Naive thymus-derived CD4-positive, alpha-beta T cell (primary cell): ENCODE measurements at regions not wholly inside any gene's neighbourhood (a gene's known extent, or its start where the extent isn't known, plus 50 kb on each side); places are given as distances from the start of the nearest gene placed in this dataset.

Experiments used
- ATAC-seq: fragments of 150-1000 bp; cut with Tn5 transposase; 2 replicates; pipeline ENCODE4 v1.10.0; 2021; ENCODE audit warnings: mild to moderate bottlenecking, moderate library complexity
- CTCF ChIA-PET: fragments of 350-600 bp; sonication (Branson Sonifier 250); formaldehyde crosslinking; loops from one replicate; lab custom pipeline; 2021; ENCODE audit warnings: antibody characterized with exemption; lab: Charles Lee
- POLR2A ChIA-PET: fragments of 350-600 bp; sonication (Branson Sonifier 250); formaldehyde crosslinking; loops from one replicate; lab custom pipeline; 2021; ENCODE audit warnings: antibody characterized with exemption, inconsistent platforms; lab: Charles Lee
- DNase-seq, 9 donors: peaks; one replicate each; pipeline versions ENCODE4 v3.0.0 to v3.0.0-alpha.2; 2020 to 2022; ENCODE audit warnings: mixed read lengths in 1 of 9
- H3K27ac ChIP-seq: one replicate; pipeline ENCODE4 v1.7.0; 2013; ENCODE audit warnings: mild to moderate bottlenecking, low read depth, low read length, moderate library complexity
- H3K27me3 ChIP-seq, 2 donors: one replicate each; pipeline ENCODE4 v1.7.0; 2013; ENCODE audit warnings: low read length in 2 of 2, mild to moderate bottlenecking in 2 of 2, moderate library complexity in 2 of 2; ENCODE audit not compliant: control insufficient read depth in 2 of 2, insufficient read depth in 2 of 2
- H3K36me3 ChIP-seq, 3 experiments: 1 replicate in 2 of 3; 2 replicates in 1 of 3; pipeline ENCODE4 v1.7.0; 2013; ENCODE audit warnings: low read length in 3 of 3, mild to moderate bottlenecking in 3 of 3, moderate library complexity in 1 of 3; ENCODE audit not compliant: insufficient read depth in 3 of 3, control insufficient read depth in 2 of 3
- H3K4me1 ChIP-seq, 2 donors: one replicate each; pipeline ENCODE4 v1.7.0; 2013; ENCODE audit warnings: low read length in 2 of 2, mild to moderate bottlenecking in 2 of 2, moderate library complexity in 1 of 2; ENCODE audit not compliant: control insufficient read depth in 2 of 2, insufficient read depth in 2 of 2
- H3K4me3 ChIP-seq: 2 replicates; pipeline ENCODE4 v1.7.0; 2013; ENCODE audit warnings: mild to moderate bottlenecking, low read length
- H3K9me3 ChIP-seq, 3 experiments: 1 replicate in 2 of 3; 2 replicates in 1 of 3; pipeline ENCODE4 v1.7.0; 2013; ENCODE audit warnings: low read length in 3 of 3; ENCODE audit not compliant: control insufficient read depth in 2 of 3
- H3K27ac Mint-ChIP-seq, 9 donors: one replicate each; pipeline ENCODE4 v1.8.0; 2020 to 2022; ENCODE audit warnings: mixed read lengths in 9 of 9, mild to moderate bottlenecking in 8 of 9, moderate library complexity in 5 of 9, inconsistent platforms in 2 of 9
- H3K27me3 Mint-ChIP-seq, 5 donors: one replicate each; pipeline ENCODE4 v1.8.0; 2021 to 2022; ENCODE audit warnings: mixed read lengths in 5 of 5, mild to moderate bottlenecking in 1 of 5
- H3K36me3 Mint-ChIP-seq, 5 donors: one replicate each; pipeline ENCODE4 v1.8.0; 2020 to 2022; ENCODE audit warnings: mixed read lengths in 5 of 5, mild to moderate bottlenecking in 3 of 5, inconsistent platforms in 1 of 5
- H3K4me1 Mint-ChIP-seq, 7 donors: one replicate each; pipeline ENCODE4 v1.8.0; 2020 to 2022; ENCODE audit warnings: mixed read lengths in 7 of 7, mild to moderate bottlenecking in 3 of 7, inconsistent platforms in 1 of 7
- H3K4me3 Mint-ChIP-seq, 10 donors: one replicate each; pipeline ENCODE4 v1.8.0; 2020 to 2022; ENCODE audit warnings: mild to moderate bottlenecking in 10 of 10, mixed read lengths in 10 of 10, moderate library complexity in 6 of 10, inconsistent platforms in 2 of 10
- H3K9me3 Mint-ChIP-seq, 11 donors: one replicate each; pipeline ENCODE4 v1.8.0; 2020 to 2022; ENCODE audit warnings: mixed read lengths in 11 of 11, mild to moderate bottlenecking in 4 of 11, inconsistent platforms in 1 of 11, moderate library complexity in 1 of 11
- intact Hi-C, 2 donors: fragments of 100-400 bp; cut with micrococcal nuclease; formaldehyde crosslinking; loops; one replicate each; pipeline ENCODE4 v1.15.1; 2023

DNA sequence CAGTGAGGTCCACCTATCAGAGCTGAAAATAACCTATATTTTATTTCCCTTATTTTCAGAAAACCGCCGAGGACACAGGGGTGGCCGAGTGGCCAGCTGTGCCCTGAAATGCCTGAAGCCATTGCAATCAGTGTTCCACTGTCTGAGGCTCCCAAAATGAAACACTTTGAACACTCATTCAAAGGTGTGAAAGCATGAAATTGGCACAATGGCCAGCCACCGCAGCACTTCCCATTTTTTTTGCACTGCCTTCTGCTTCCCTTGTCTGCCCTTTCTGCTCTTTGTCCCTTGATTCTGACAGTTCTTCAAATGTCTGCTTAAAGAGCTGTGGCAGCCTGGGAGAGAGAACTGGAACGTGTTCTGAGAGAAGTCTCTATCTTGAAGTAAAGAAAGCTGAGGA lies 1127.5 kb upstream of the CELF4 start:
- H3K4me1 Mint-ChIP-seq = no peaks in the 10 kb centered on the region
- Histone ChIP-seq H3K9me3 (no peaks in the 10 kb centered on the region), H3K27ac (no peak overlapping the region), H3K27me3 (no peaks in the 10 kb centered on the region), H3K4me1 (no peaks in the 10 kb centered on the region), H3K36me3 (no peaks in the 10 kb centered on the region), H3K4me3 (no peak overlapping the region)
- CTCF ChIA-PET = no interaction called here
- H3K36me3 Mint-ChIP-seq = no peaks in the 10 kb centered on the region
- DNase-seq (no peak), ATAC-seq (no peak)
- intact Hi-C loops = no loop called here
- H3K27me3 Mint-ChIP-seq = no peaks in the 10 kb centered on the region
- H3K27ac Mint-ChIP-seq = no peak overlapping the region
- no peak overlapping the region for H3K4me3 Mint-ChIP-seq
- POLR2A ChIA-PET = interaction anchor here (0.8 kb wide), 1 partner anchor 29 kb away, joined by 3 read pairs; no protein-coding TSS in a partner anchor
- H3K9me3 Mint-ChIP-seq = peaks cover 0 to 7% (median 0%) of the 10 kb centered on the region in 11 donors

DNA sequence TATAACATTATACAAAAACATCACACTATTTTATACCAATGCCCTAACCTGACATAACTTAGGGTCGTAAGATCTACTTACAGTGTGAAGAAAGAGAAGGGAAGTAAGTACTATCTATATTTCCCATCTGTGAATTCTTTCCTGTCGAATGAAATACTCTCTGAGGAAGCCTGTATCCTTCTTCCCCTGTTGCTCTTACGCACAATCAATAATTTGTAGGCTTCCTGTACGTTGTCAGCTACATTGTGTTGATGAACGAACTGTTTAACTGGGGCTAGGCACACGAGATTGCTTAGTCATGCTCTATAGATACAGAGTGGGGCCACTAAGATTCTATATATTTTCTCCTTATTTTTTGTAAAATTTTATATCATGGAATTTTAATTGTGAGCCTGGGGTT lies 1125.0 kb upstream of the CELF4 start:
- Histone ChIP-seq H3K9me3 (no peaks in the 10 kb centered on the region), H3K36me3 (no peaks in the 10 kb centered on the region), H3K4me1 (no peaks in the 10 kb centered on the region), H3K27me3 (no peaks in the 10 kb centered on the region), H3K4me3 (no peak overlapping the region), H3K27ac (no peak overlapping the region)
- Mint-ChIP-seq H3K27ac (no peak overlapping the region), H3K27me3 (no peaks in the 10 kb centered on the region), H3K36me3 (no peaks in the 10 kb centered on the region), H3K9me3 (peaks cover 0 to 7% (median 0%) of the 10 kb centered on the region in 11 donors), H3K4me1 (no peaks in the 10 kb centered on the region), H3K4me3 (no peak overlapping the region)
- DNase-seq (no peak), ATAC-seq (no peak)
- ChIA-PET CTCF (no interaction called here), POLR2A (no interaction called here)
- intact Hi-C loops = no loop called here

DNA sequence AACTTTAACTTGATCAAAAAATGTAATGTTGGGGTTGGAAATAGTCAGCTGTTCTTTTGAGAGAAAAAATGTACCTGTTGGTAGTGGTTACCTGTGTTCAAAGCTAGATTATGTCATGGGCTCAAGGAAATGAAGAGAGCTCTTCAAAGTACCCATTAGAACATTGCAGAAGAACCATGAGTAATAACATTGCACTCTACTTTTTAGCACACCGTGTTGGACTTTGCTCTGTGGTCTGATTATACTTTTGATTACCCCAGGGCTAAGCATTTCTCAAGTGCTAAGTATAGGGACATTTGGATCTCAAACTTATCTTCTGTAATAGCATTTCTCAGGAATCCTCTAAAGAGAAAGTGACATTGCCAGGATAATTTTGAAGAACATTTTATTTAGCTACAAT lies 1122.8 kb upstream of the CELF4 start:
- intact Hi-C loops = no loop called here

DNA sequence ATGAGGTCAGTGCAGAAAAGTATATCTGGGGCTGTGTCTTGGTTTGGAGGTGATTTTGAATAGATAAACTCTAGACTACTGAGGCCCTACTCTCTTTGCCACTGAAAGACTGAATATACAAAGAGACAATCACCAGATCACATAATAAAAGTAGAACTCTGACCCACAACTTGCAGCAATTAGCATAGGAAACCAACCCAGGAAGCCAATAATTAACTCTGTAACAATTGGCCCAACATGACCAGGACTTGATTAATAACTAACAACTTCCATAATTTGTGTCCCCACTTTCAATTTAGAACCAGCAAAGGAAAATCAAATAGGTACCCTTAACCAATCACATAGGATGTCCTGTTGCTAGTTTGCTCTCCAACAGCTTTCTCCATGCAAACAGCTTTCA lies 1104.9 kb upstream of the CELF4 start:
- Mint-ChIP-seq H3K27me3 (no peaks in the 10 kb centered on the region), H3K4me1 (no peaks in the 10 kb centered on the region), H3K9me3 (peaks cover 0 to 23% (median 2%) of the 10 kb centered on the region in 11 donors), H3K36me3 (no peaks in the 10 kb centered on the region), H3K4me3 (no peak overlapping the region), H3K27ac (no peak overlapping the region)
- no peaks in the 10 kb centered on the region for H3K36me3 ChIP-seq
- peaks cover 0 to 8% (median 0%) of the 10 kb centered on the region in 3 experiments for H3K9me3 ChIP-seq
- H3K4me3 ChIP-seq = no peak overlapping the region
- H3K27ac ChIP-seq = no peak overlapping the region
- ATAC-seq (no peak), DNase-seq (no peak)
- no peaks in the 10 kb centered on the region for H3K27me3 ChIP-seq
- intact Hi-C loops = no loop called here
- ChIA-PET POLR2A (no interaction called here), CTCF (no interaction called here)
- H3K4me1 ChIP-seq = no peaks in the 10 kb centered on the region

More for the DNA sequence above, 1122.8 kb upstream of the CELF4 start:
- H3K27ac Mint-ChIP-seq = no peak overlapping the region
- no peaks in the 10 kb centered on the region for H3K36me3 Mint-ChIP-seq
- H3K4me3 Mint-ChIP-seq = no peak overlapping the region
- ChIA-PET CTCF (no interaction called here), POLR2A (no interaction called here)
- H3K9me3 ChIP-seq = no peaks in the 10 kb centered on the region
- peaks cover 0 to 7% (median 0%) of the 10 kb centered on the region in 11 donors for H3K9me3 Mint-ChIP-seq
- no peak for ATAC-seq
- H3K27ac ChIP-seq = no peak overlapping the region
- no peaks in the 10 kb centered on the region for H3K27me3 Mint-ChIP-seq
- H3K4me1 ChIP-seq = no peaks in the 10 kb centered on the region
- no peaks in the 10 kb centered on the region for H3K4me1 Mint-ChIP-seq
- DNase-seq = no peak
- no peaks in the 10 kb centered on the region for H3K27me3 ChIP-seq
- H3K36me3 ChIP-seq = no peaks in the 10 kb centered on the region
- H3K4me3 ChIP-seq = no peak overlapping the region

DNA sequence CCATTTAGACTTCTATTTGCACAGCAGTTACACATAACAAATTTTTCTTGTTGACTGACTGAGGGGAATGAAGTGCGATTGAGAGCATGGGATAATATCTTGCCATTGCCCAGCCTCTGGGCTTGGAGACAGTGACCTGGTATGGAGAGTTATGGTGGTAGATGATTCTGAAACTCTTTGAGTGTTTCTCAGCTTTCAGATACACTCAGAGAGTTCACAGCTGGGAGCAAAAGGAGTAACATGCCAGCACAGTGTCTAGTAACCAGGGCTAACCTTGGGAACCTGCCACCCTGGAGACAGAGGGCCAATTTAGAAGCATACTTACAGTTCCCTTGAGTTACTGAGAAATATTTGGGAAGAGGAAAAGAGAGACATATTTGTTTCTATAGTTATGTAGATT lies 1099.3 kb upstream of the CELF4 start:
- Histone ChIP-seq H3K4me3 (no peak overlapping the region), H3K27ac (no peak overlapping the region), H3K36me3 (no peaks in the 10 kb centered on the region), H3K4me1 (no peaks in the 10 kb centered on the region), H3K27me3 (no peaks in the 10 kb centered on the region), H3K9me3 (no peaks in the 10 kb centered on the region)
- H3K36me3 Mint-ChIP-seq = no peaks in the 10 kb centered on the region
- H3K27ac Mint-ChIP-seq = no peak overlapping the region
- H3K9me3 Mint-ChIP-seq = peaks cover 0 to 2% (median 0%) of the 10 kb centered on the region in 11 donors
- intact Hi-C loops = no loop called here
- H3K4me1 Mint-ChIP-seq = no peaks in the 10 kb centered on the region
- DNase-seq = no peak
- H3K27me3 Mint-ChIP-seq = no peaks in the 10 kb centered on the region
- ChIA-PET POLR2A (no interaction called here), CTCF (no interaction called here)
- no peak for ATAC-seq
- no peak overlapping the region for H3K4me3 Mint-ChIP-seq

DNA sequence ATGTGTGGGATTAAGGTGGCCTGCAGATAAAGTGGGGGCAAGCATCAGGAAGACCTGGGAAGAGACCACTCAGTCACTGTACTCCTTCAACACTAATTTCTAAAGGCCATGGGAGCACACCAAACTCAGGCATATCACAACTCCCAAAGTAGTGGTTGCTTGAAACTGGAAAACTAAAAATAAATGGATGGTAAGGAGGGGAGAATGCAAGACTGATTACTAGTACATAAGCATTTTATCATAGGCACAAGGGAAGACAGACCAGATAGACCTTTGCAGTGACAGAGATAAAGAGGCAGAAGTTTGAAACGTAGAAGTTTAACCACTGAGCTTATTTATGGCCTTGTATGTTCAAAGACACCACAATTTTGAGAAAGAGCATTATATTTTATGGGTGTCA lies 1098.1 kb upstream of the CELF4 start:
- intact Hi-C loops = no loop called here
- H3K4me3 ChIP-seq = no peak overlapping the region
- no peaks in the 10 kb centered on the region for H3K4me1 ChIP-seq

DNA sequence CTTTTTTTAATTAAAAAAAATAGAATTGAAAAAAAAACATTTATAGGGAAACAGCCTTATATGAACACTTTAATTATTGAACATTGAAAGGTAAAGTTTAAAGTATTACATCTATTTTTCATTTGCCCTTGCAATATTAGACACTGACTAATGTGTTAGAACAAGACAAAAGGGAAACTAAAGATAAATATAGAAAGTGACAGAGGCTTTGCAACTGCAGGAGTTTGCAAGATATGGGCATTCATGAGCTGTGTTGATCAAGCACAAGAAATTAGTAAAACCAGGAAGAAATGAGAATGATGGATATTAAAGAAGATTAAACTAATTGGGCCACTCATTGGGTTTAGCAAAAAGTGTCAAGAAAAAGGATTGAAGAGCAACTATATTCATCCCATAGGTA lies 1097.7 kb upstream of the CELF4 start:
- Mint-ChIP-seq H3K9me3 (peaks cover 0 to 2% (median 0%) of the 10 kb centered on the region in 11 donors), H3K4me3 (no peak overlapping the region), H3K27me3 (no peaks in the 10 kb centered on the region), H3K36me3 (no peaks in the 10 kb centered on the region), H3K4me1 (no peaks in the 10 kb centered on the region), H3K27ac (no peak overlapping the region)
- ChIA-PET CTCF (no interaction called here), POLR2A (no interaction called here)
- no peaks in the 10 kb centered on the region for H3K36me3 ChIP-seq
- no peak overlapping the region for H3K4me3 ChIP-seq
- no peaks in the 10 kb centered on the region for H3K27me3 ChIP-seq
- H3K27ac ChIP-seq = no peak overlapping the region
- ATAC-seq = no peak
- no peak for DNase-seq
- H3K9me3 ChIP-seq = no peaks in the 10 kb centered on the region
- H3K4me1 ChIP-seq = no peaks in the 10 kb centered on the region
- intact Hi-C loops = no loop called here

More for the DNA sequence above, 1098.1 kb upstream of the CELF4 start:
- H3K4me1 Mint-ChIP-seq = no peaks in the 10 kb centered on the region
- H3K27ac Mint-ChIP-seq = no peak overlapping the region
- Histone ChIP-seq H3K27ac (no peak overlapping the region), H3K27me3 (no peaks in the 10 kb centered on the region), H3K9me3 (no peaks in the 10 kb centered on the region), H3K36me3 (no peaks in the 10 kb centered on the region)
- ChIA-PET POLR2A (no interaction called here), CTCF (no interaction called here)
- DNase-seq = no peak
- no peaks in the 10 kb centered on the region for H3K36me3 Mint-ChIP-seq
- no peaks in the 10 kb centered on the region for H3K27me3 Mint-ChIP-seq
- no peak overlapping the region for H3K4me3 Mint-ChIP-seq
- H3K9me3 Mint-ChIP-seq = peaks cover 0 to 2% (median 0%) of the 10 kb centered on the region in 11 donors
- ATAC-seq = no peak
